ENCODE measurements at regions not wholly inside any gene's neighbourhood (a gene's known extent, or its start where the extent isn't known, plus 50 kb on each side); places are given as distances from the start of the nearest gene placed in this dataset.

DNA sequence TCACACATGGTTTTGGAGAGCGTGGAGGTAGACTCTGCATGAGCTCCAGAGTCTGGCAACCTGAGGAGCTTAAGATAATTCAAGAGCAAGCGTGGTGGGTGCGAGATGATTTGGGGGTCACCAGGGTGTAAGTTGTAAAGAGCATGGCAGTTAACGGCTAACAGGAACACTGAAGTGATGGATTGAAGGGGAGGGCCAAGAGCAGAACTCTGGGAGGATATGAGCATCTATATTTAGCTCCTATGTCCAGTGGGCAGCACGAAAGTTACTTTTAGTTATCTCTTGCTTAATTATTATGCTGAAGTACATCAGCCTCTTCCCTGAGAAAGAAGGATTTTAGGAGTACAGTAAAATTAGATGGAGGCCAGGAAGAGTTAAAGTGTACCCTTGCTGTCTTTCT lies 231.9 kb upstream of the HAND2 start:
- TF ChIP-seq, protein P1, sequence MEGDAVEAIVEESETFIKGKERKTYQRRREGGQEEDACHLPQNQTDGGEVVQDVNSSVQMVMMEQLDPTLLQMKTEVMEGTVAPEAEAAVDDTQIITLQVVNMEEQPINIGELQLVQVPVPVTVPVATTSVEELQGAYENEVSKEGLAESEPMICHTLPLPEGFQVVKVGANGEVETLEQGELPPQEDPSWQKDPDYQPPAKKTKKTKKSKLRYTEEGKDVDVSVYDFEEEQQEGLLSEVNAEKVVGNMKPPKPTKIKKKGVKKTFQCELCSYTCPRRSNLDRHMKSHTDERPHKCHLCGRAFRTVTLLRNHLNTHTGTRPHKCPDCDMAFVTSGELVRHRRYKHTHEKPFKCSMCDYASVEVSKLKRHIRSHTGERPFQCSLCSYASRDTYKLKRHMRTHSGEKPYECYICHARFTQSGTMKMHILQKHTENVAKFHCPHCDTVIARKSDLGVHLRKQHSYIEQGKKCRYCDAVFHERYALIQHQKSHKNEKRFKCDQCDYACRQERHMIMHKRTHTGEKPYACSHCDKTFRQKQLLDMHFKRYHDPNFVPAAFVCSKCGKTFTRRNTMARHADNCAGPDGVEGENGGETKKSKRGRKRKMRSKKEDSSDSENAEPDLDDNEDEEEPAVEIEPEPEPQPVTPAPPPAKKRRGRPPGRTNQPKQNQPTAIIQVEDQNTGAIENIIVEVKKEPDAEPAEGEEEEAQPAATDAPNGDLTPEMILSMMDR (IDR thresholded peaks at IDR 0.05) = no peak
- TF ChIP-seq POLR2A (IDR thresholded peaks at IDR 0.05) (no peak), EP300 (IDR thresholded peaks at IDR 0.05; ENCODE audit: low read depth) (no peak)

All from transverse colon (tissue), 3 donors.